D721Med (cell line): ENCODE measurements at regions not wholly inside any gene's neighbourhood (a gene's known extent, or its start where the extent isn't known, plus 50 kb on each side); places are given as distances from the start of the nearest gene placed in this dataset.

Experiments used
- DNase-seq: peaks from one replicate; pipeline ENCODE4 v3.0.0; 2011; ENCODE audit warnings: low spot score; ENCODE audit not compliant: insufficient read length
- FAIRE-seq: peaks from 2 replicates; lab custom pipeline; 2011; peaks lifted over from hg19 to GRCh38; lab: Jason Lieb, UNC
- CTCF ChIP-seq: IDR thresholded peaks from 2 replicates; pipeline ENCODE4 v1.5.1; 2012; ENCODE audit warnings: mild to moderate bottlenecking, control low read depth; ENCODE audit not compliant: insufficient read depth; ENCODE audit errors: missing control alignments

- DNase-seq = no peak
- TF ChIP-seq CTCF = no peak
- FAIRE-seq = no peak
Observed at GRCh38 chr15:53225781-53226180, 435.6 kb upstream of the ONECUT1 start.

- no peak for TF ChIP-seq CTCF
- FAIRE-seq = no peak
- no peak for DNase-seq
Observed at GRCh38 chr15:53224371-53224770, 434.2 kb upstream of the ONECUT1 start.

GRCh38 chr15:53223815-53224214 is 433.7 kb upstream of the ONECUT1 start:
- FAIRE-seq (no peak), DNase-seq (no peak)
- no peak for TF ChIP-seq CTCF

GRCh38 chr15:53218666-53219580 is 428.8 kb upstream of the ONECUT1 start:
- FAIRE-seq = no peak
- TF ChIP-seq CTCF = no peak
- no peak for DNase-seq

GRCh38 chr15:53216036-53216435 is 425.9 kb upstream of the ONECUT1 start:
- no peak for DNase-seq
- FAIRE-seq = no peak
- no peak for TF ChIP-seq CTCF

- TF ChIP-seq CTCF = no peak
- FAIRE-seq (no peak), DNase-seq (no peak)
Observed at GRCh38 chr15:53213336-53213735, 423.2 kb upstream of the ONECUT1 start.

- no peak for DNase-seq
- no peak for TF ChIP-seq CTCF
- FAIRE-seq = no peak
Observed at GRCh38 chr15:53212785-53213184, 422.6 kb upstream of the ONECUT1 start.
